IPS-11a (cell line): ENCODE measurements at regions not wholly inside any gene's neighbourhood (a gene's known extent, or its start where the extent isn't known, plus 50 kb on each side); places are given as distances from the start of the nearest gene placed in this dataset.
A peak's percentile ranks its signal among the peaks of the same experiment; 100 is the strongest.

Source experiments
- H3K4me3 ChIP-seq: one replicate; pipeline ENCODE4 v1.5.1; 2013; ENCODE audit warnings: low read depth, low read length, control low read depth

DNA sequence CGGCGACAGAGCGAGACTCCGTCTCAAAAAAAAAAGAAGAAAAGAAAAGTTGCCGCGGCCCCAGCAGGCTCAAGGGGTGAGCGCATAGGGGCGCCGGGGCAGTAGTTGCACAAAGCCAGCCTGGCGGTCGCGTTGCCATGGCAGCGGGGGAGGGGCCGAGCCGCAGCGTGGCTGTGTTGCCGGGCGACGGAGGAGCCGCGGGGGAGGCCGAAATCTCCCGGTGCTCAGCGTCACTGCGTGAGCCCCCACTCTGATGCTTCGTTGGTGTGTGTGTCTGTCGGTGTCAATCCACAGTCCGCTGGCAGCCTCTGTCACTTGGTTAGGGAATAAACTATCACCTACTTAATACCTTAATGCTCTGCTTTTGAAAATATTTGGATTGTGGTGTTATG lies 82.9 kb upstream of the C1QTNF9B start:
- peak overlapping the region; percentile 67 for H3K4me3 ChIP-seq

GRCh38 chr13:23983671-23984070 lies 86.4 kb upstream of the C1QTNF9B start:
- H3K4me3 ChIP-seq = no peak overlapping the region

DNA sequence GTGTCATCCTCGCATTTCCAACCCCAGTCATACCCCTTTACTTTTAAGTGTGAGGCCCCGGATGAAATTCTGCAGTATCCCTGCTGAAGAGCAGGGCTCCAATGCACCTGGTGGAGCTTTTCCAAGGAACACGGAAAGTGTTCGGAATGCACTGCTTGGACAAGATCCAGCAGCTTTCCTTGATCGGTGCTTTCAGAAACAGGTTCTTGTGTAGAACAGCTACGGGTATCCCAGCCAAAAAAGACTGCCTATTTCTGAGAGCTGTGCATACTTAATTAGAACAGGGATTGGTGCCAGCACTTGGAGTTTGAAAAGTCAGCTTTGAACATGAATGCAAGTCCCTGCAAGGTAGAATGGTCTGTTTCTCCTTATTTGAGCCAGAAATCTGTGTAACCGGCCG lies 87.2 kb upstream of the C1QTNF9B start:
- H3K4me3 ChIP-seq = no peak overlapping the region

DNA sequence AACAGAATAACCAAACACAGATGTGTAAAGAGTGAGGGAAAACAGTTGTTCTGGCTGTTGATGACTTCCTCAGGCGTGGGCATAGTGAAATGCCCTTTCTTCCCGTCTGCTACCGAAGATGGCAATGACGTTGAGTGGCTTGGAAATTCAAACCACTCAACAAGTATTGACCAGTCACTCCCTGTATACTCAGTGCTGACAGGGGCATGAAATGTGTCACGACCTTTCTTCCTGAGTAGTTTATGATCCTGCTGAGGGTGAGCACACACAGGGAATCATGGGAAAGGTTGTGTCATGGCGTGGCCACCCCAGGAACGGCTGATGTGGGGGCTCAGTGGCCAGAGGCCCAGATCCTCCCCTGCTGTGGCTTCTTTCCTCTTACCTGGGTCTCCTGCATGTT lies 87.8 kb upstream of the C1QTNF9B start:
- no peak overlapping the region for H3K4me3 ChIP-seq

GRCh38 chr13:23985839-23986238 lies 88.5 kb upstream of the C1QTNF9B start:
- no peak overlapping the region for H3K4me3 ChIP-seq

GRCh38 chr13:23986619-23987018 lies 89.3 kb upstream of the C1QTNF9B start:
- H3K4me3 ChIP-seq = no peak overlapping the region

GRCh38 chr13:23987331-23987894 lies 90.1 kb upstream of the C1QTNF9B start:
- H3K4me3 ChIP-seq = no peak overlapping the region

DNA sequence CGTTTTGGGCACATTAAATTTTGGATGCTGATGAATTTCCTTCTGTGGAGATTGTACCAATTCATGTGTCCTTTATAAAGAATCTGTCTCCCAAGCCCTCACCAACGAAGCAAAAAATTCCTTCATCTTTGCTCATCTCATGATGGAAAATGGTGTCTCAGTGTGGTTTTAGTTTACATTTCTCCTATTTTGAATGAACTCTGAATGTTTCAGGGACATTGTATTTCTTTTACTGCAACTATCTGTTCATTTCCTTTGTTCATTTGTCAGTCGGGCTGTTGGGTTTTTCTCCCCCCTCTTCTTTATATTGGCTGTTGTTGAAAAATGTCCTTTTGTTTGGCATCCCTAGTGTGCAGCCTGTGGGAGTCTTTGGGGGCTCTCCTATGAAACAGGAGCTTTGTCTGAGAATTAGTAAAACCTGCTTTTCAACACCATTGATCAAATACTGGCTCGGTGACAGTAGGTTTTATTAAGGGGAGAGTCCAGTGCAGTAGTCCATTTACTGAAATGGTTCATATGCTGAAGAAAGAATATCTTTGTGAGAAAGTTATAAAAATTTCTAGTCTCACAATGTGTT lies 91.3 kb upstream of the C1QTNF9B start:
- H3K4me3 ChIP-seq = no peak overlapping the region

- no peak overlapping the region for H3K4me3 ChIP-seq
Measured at GRCh38 chr13:23990455-23990854, 93.2 kb upstream of the C1QTNF9B start.

DNA sequence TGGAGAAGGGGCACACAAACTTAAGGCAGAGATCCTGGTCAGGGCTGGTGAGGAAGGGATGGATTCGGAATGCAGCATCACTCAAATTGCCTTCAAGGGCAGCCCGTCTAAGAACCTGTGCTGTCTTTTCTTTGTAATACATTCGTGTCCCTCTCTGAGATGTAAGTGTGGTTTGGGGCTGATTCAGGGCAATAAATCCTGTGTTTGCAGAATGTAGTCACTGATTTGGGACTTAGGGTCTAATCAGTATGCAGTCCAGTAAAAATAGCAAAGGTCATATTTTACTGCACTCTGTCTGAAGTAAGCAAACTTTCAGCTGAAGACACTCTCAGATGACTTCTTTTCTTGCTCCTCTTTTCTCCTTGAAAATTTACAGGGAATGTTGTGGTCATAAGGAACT lies 93.8 kb upstream of the C1QTNF9B start:
- H3K4me3 ChIP-seq = no peak overlapping the region

GRCh38 chr13:23992781-23993679 lies 95.7 kb upstream of the C1QTNF9B start:
- no peak overlapping the region for H3K4me3 ChIP-seq

GRCh38 chr13:23993680-23993985 lies 96.3 kb upstream of the C1QTNF9B start:
- H3K4me3 ChIP-seq = no peak overlapping the region

GRCh38 chr13:23995283-23996073 lies 98.2 kb upstream of the C1QTNF9B start:
- no peak overlapping the region for H3K4me3 ChIP-seq

DNA sequence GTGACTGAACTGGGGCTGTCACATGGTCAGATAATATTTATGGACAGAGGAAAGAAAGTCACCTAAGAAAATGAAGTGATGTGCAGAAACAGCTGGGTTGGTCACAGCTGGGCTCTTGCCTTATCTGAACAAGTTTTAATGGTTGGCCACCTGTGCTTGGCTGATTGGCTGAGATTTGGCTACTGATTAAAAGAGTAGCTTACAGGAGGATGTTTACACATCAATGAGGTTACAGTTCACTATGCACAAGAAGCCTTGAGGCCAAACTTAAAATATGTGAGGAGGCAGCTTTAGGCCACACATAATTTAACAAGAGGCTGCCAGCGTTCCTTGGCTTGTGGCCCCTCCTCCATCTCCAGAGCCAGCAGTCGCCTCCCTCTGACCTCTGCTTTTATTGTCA lies 99.2 kb upstream of the C1QTNF9B start:
- H3K4me3 ChIP-seq = no peak overlapping the region

DNA sequence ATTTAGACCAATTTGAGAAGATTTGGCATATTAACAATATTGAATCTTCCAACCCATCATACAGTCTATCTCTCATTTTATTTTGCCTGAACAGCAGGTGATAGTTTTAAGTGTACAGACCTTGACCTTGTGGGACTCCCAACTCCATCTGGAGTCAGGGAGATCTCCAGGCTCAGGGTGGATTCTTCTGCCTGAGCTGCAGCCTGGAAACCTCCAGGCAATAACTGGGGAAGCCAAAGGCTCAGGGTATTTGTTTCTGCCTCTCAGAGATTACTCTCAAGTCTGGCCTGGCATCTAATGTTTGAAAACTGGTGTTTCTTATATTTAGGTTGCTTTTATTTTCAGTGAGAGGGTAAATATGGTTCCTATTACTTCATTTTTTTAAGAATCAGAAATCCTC lies 102.1 kb upstream of the C1QTNF9B start:
- H3K4me3 ChIP-seq = no peak overlapping the region

- H3K4me3 ChIP-seq = no peak overlapping the region
Measured at GRCh38 chr13:24002206-24002815, 105.0 kb upstream of the C1QTNF9B start.

GRCh38 chr13:24004142-24004899 lies 107.0 kb upstream of the C1QTNF9B start:
- no peak overlapping the region for H3K4me3 ChIP-seq

- no peak overlapping the region for H3K4me3 ChIP-seq
Measured at GRCh38 chr13:24004971-24005370, 107.7 kb upstream of the C1QTNF9B start.

- no peak overlapping the region for H3K4me3 ChIP-seq
Measured at GRCh38 chr13:24005755-24006281, 108.5 kb upstream of the C1QTNF9B start.
